Right lobe of liver (tissue), 6 donors: ENCODE measurements at regions not wholly inside any gene's neighbourhood (a gene's known extent, or its start where the extent isn't known, plus 50 kb on each side); places are given as distances from the start of the nearest gene placed in this dataset.

Experiments
- ATAC-seq, 4 donors: fragments of 200-7000 bp; cut with Tn5 transposase; one replicate each; pipeline ENCODE4 v1.9.1; 2020; ENCODE audit warnings: mild to moderate bottlenecking in 4 of 4, moderate library complexity in 4 of 4
- DNase-seq, 3 donors: peaks; one replicate each; pipeline ENCODE4 v3.0.0-alpha.2; 2020
- H3K27ac ChIP-seq, 3 donors: fragments of 200-600 bp; one replicate each; pipeline ENCODE4 v1.8.0; 2022
- H3K27me3 ChIP-seq, 2 donors: fragments of 200-600 bp; one replicate each; pipeline ENCODE4 v1.8.0; 2022
- H3K36me3 ChIP-seq, 4 donors: fragments of 200-600 bp; sonication (generic) in 1 of 4; one replicate each; pipeline versions ENCODE4 v1.5.1 to v1.8.0; 2017 to 2022; ENCODE audit warnings: control low read depth in 1 of 4
- H3K4me1 ChIP-seq, 4 donors: fragments of 200-600 bp; sonication (generic) in 1 of 4; one replicate each; pipeline versions ENCODE4 v1.5.1 to v1.8.0; 2017 to 2022; ENCODE audit warnings: control low read depth in 1 of 4
- H3K4me3 ChIP-seq, 3 donors: fragments of 200-600 bp; one replicate each; pipeline ENCODE4 v1.8.0; 2022
- H3K9me3 ChIP-seq, 4 donors: fragments of 200-600 bp; sonication (generic) in 1 of 4; one replicate each; pipeline versions ENCODE4 v1.5.1 to v1.8.0; 2017 to 2022; ENCODE audit warnings: control low read depth in 1 of 4
- POLR2A ChIP-seq: fragments of 450-650 bp; IDR thresholded peaks from one replicate; pipeline ENCODE4 v1.6.1; 2017; ENCODE audit warnings: antibody characterized with exemption, mild to moderate bottlenecking
- WGBS: methylation state at CpG from one replicate; pipeline ENCODE4 v1.1.6; 2018; ENCODE audit warnings: low coverage, low lambda C conversion rate; ENCODE audit not compliant: insufficient coverage; ENCODE audit errors: missing lambda C conversion rate; 5-methylcytosine and 5-hydroxymethylcytosine counted together
- intact Hi-C, 2 donors: fragments of 100-400 bp; cut with DNase I; formaldehyde crosslinking; loops; one replicate each; pipeline versions ENCODE4 v1.11.2 to v1.14.1; 2022
- TF ChIP-seq, protein P1 (sequence below), 4 donors: fragments of 200-600 bp in 3 of 4; fragments of 450-650 bp in 1 of 4; IDR thresholded peaks; one replicate each; pipeline versions ENCODE4 v1.5.1 to v1.8.0; 2016 to 2022; ENCODE audit warnings: antibody characterized with exemption in 4 of 4, mild to moderate bottlenecking in 2 of 4
- donor health status: DM: no; HTN: yes; CAD: no.
- donor health status: DM: no; HTN: no; CAD: no.
- donor health status: DM: no; HTN: no; CAD: no.
- donor health status: DM: no; HTN: yes; CAD: no.
- donor health status: DM: no; HTN: yes; CAD: no.

- Histone ChIP-seq H3K4me1 (no peaks in the 10 kb centered on the region), H3K9me3 (no peaks in the 10 kb centered on the region), H3K27me3 (no peaks in the 10 kb centered on the region), H3K4me3 (no peak overlapping the region), H3K36me3 (no peaks in the 10 kb centered on the region), H3K27ac (no peak overlapping the region)
- intact Hi-C loops: no loop called here
- ATAC-seq (no peak), DNase-seq (no peak)
- no peak for TF ChIP-seq POLR2A
- TF ChIP-seq, protein P1, sequence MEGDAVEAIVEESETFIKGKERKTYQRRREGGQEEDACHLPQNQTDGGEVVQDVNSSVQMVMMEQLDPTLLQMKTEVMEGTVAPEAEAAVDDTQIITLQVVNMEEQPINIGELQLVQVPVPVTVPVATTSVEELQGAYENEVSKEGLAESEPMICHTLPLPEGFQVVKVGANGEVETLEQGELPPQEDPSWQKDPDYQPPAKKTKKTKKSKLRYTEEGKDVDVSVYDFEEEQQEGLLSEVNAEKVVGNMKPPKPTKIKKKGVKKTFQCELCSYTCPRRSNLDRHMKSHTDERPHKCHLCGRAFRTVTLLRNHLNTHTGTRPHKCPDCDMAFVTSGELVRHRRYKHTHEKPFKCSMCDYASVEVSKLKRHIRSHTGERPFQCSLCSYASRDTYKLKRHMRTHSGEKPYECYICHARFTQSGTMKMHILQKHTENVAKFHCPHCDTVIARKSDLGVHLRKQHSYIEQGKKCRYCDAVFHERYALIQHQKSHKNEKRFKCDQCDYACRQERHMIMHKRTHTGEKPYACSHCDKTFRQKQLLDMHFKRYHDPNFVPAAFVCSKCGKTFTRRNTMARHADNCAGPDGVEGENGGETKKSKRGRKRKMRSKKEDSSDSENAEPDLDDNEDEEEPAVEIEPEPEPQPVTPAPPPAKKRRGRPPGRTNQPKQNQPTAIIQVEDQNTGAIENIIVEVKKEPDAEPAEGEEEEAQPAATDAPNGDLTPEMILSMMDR (IDR thresholded peaks at IDR 0.05): no peak
- WGBS: 53% methylated on average over 1 of the region's 1 CpG
Observed at GRCh38 chr5:18491349-18491748, 857.1 kb downstream of the TAF11L14 start.

- intact Hi-C loops: no loop called here
- WGBS: 39% methylated on average over 1 of the region's 1 CpG
- TF ChIP-seq, protein P1 (IDR thresholded peaks at IDR 0.05): no peak
- no peak for TF ChIP-seq POLR2A
Observed at GRCh38 chr5:18495157-18495556, 860.9 kb downstream of the TAF11L14 start.

DNA sequence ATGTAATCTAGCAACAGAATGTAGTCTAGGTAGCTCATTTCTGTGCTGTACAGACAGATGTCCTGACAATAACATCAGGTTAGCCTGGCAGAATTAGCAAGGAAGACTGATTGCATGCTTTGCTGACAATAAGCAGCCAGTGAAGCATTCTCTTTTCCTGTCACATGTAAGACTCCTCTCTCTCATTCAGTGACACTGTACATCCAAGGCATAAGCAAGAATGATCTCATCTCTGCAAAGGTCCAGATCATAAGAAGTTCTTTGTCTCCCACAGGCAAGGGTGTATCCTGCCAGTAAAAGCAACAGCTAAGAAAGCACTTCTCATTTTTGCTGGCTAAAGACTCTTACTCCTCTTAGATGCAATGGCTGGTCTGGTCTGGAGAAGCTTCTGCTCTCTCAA is 861.8 kb downstream of the TAF11L14 start:
- no peaks in the 10 kb centered on the region for H3K27me3 ChIP-seq
- H3K4me1 ChIP-seq: no peaks in the 10 kb centered on the region
- no peaks in the 10 kb centered on the region for H3K36me3 ChIP-seq
- intact Hi-C loops: no loop called here
- H3K4me3 ChIP-seq: no peak overlapping the region
- ATAC-seq: no peak
- H3K9me3 ChIP-seq: no peaks in the 10 kb centered on the region
- TF ChIP-seq POLR2A: no peak
- TF ChIP-seq, protein P1 (IDR thresholded peaks at IDR 0.05): no peak
- H3K27ac ChIP-seq: no peak overlapping the region
- DNase-seq: no peak

More at GRCh38 chr5:18495157-18495556, 860.9 kb downstream of the TAF11L14 start:
- H3K9me3 ChIP-seq: no peaks in the 10 kb centered on the region
- DNase-seq: no peak
- no peaks in the 10 kb centered on the region for H3K27me3 ChIP-seq
- H3K27ac ChIP-seq: no peak overlapping the region
- ATAC-seq: no peak
- H3K4me3 ChIP-seq: no peak overlapping the region
- H3K4me1 ChIP-seq: no peaks in the 10 kb centered on the region
- no peaks in the 10 kb centered on the region for H3K36me3 ChIP-seq

DNA sequence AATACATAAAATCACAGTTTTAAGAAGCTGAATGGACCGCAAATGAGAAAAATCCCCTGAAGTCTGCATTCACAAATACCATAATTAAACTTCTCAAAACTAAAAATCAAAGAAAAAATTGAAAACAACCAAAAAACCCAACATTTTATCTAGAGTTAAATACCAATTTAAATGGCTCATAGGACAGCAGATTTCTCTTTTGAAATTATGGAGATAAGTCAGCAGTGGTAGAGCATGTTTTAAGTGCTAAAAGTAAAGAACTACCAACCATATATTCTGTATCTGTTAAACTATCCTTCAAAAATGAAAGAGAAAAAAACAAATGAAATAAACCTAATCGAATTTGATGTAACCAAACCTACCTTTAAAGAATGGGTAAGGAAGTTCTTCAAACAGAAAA is 862.8 kb downstream of the TAF11L14 start:
- ATAC-seq: no peak
- Histone ChIP-seq H3K4me1 (no peaks in the 10 kb centered on the region), H3K36me3 (no peaks in the 10 kb centered on the region), H3K4me3 (no peak overlapping the region), H3K27ac (no peak overlapping the region), H3K27me3 (no peaks in the 10 kb centered on the region), H3K9me3 (no peaks in the 10 kb centered on the region)
- intact Hi-C loops: no loop called here
- no peak for DNase-seq
- WGBS: 19% methylated on average over 2 of the region's 2 CpGs
- TF ChIP-seq, protein P1 (IDR thresholded peaks at IDR 0.05): no peak
- no peak for TF ChIP-seq POLR2A

DNA sequence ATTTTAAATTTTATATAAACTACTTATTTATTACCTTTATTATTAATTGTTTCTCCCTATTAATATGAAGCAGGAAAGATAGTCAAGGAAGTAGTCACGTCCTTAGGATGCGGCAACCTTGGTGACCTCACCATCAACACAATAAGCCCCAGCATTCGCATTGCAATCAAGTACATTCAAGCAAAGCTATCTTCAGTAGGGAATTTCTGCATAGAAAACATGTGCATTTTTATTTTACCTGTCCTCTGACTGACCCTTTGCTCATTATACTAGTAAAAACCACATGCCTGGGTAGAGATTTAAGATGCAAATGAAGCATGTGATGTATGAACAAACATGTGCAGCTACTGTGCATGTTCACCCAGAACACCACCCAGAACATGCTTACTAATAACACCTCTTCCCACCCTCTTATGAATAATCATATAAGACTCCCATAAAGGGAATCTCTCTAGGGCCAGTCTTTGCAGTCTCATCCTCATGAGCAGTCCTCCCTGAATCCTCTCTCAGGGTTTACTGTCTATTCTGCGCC is 869.6 kb downstream of the TAF11L14 start:
- Histone ChIP-seq H3K4me1 (no peaks in the 10 kb centered on the region), H3K27ac (no peak overlapping the region), H3K36me3 (no peaks in the 10 kb centered on the region), H3K27me3 (no peaks in the 10 kb centered on the region), H3K4me3 (no peak overlapping the region), H3K9me3 (no peaks in the 10 kb centered on the region)
- intact Hi-C loops: no loop called here
- WGBS: 66% methylated on average over 4 of the region's 4 CpGs
- ATAC-seq (no peak), DNase-seq (no peak)
- TF ChIP-seq, protein P1 (IDR thresholded peaks at IDR 0.05): no peak
- no peak for TF ChIP-seq POLR2A
